PC-9 (cell line): ENCODE measurements at regions not wholly inside any gene's neighbourhood (a gene's known extent, or its start where the extent isn't known, plus 50 kb on each side); places are given as distances from the start of the nearest gene placed in this dataset.

Experiments
- CTCF ChIP-seq: fragments of 200-600 bp; sonication (generic); conservative IDR thresholded peaks from 2 replicates; pipeline ENCODE4 v1.6.1; 2017; ENCODE audit warnings: mixed run types, antibody characterized with exemption, mild to moderate bottlenecking, moderate library complexity
- EZH2 ChIP-seq: fragments of 200-600 bp; sonication (generic); IDR thresholded peaks from 2 replicates; pipeline ENCODE4 v1.8.0; 2017; ENCODE audit warnings: antibody characterized with exemption, low read depth

DNA sequence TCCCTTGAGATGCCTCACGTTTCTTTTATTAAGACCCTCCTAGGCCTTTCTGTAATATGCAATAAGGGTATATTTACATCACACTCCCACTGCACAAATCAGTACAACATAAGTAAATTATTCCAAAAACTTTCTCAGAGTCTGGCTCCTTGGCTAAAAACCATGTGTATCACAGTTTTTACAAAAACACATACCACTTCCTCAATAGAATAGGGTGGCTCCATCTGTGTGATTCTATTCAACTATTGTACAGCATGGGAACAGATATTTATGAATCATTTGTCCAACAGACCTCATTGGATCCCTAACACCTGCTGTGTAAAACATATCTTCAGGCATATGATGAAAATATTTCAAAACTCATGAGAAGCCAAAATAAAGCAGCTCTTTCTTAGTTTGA is 502.7 kb downstream of the EFNA5 start:
- TF ChIP-seq CTCF, result no peak
- TF ChIP-seq EZH2, result no peak
